Lung (tissue), 11 donors: ENCODE measurements at regions not wholly inside any gene's neighbourhood (a gene's known extent, or its start where the extent isn't known, plus 50 kb on each side); places are given as distances from the start of the nearest gene placed in this dataset.
A peak's percentile ranks its signal among the peaks of the same experiment; 100 is the strongest.

Experiments used
- ATAC-seq: fragments of 200-7000 bp; cut with Tn5 transposase; one replicate; pipeline ENCODE4 v1.9.1; 2020; ENCODE audit warnings: moderate number of reproducible peaks; ENCODE audit not compliant: insufficient read depth, low FRiP score
- DNase-seq, 3 donors: peaks; one replicate each; pipeline ENCODE4 v3.0.0-alpha.2; 2013 to 2017
- H3K27ac ChIP-seq, 2 donors: one replicate each; pipeline ENCODE4 v1.5.1; 2013; ENCODE audit warnings: mild to moderate bottlenecking in 2 of 2, moderate library complexity in 2 of 2, control low read depth in 1 of 2, inconsistent platforms in 1 of 2, low read depth in 1 of 2, low read length in 1 of 2
- H3K27me3 ChIP-seq, 3 donors: one replicate each; pipeline ENCODE4 v1.5.1; 2013; ENCODE audit warnings: low read length in 2 of 3; ENCODE audit not compliant: control insufficient read depth in 3 of 3, insufficient read depth in 3 of 3
- H3K36me3 ChIP-seq, 4 donors: one replicate each; pipeline ENCODE4 v1.5.1; 2013; ENCODE audit warnings: low read length in 4 of 4, mild to moderate bottlenecking in 1 of 4, moderate library complexity in 1 of 4; ENCODE audit not compliant: control insufficient read depth in 4 of 4, insufficient read depth in 4 of 4
- H3K4me1 ChIP-seq, 5 donors: one replicate each; pipeline ENCODE4 v1.5.1; 2013; ENCODE audit warnings: low read length in 5 of 5, mild to moderate bottlenecking in 2 of 5, moderate library complexity in 1 of 5; ENCODE audit not compliant: control insufficient read depth in 5 of 5, insufficient read depth in 5 of 5
- H3K4me3 ChIP-seq: one replicate; pipeline ENCODE4 v1.5.1; 2013; ENCODE audit warnings: mild to moderate bottlenecking, control low read depth, moderate library complexity
- H3K9ac ChIP-seq, 2 donors: one replicate each; pipeline ENCODE4 v1.5.1; 2013; ENCODE audit warnings: low read length in 2 of 2, control low read depth in 1 of 2; ENCODE audit not compliant: insufficient read depth in 1 of 2
- H3K9me3 ChIP-seq, 4 donors: one replicate each; pipeline ENCODE4 v1.5.1; 2013; ENCODE audit warnings: low read length in 3 of 4, mild to moderate bottlenecking in 1 of 4, moderate library complexity in 1 of 4; ENCODE audit not compliant: control insufficient read depth in 4 of 4, insufficient read depth in 3 of 4
- WGBS, 2 donors: extraction: QIAGEN DNeasy Blood & Tissue Kit; methylation state at CpG; one replicate each; pipeline ENCODE4 v1.1.7; 2013; 5-methylcytosine and 5-hydroxymethylcytosine counted together
- TF ChIP-seq, protein P1 (sequence below): IDR thresholded peaks from 2 replicates; pipeline ENCODE4 v1.5.1; 2012; ENCODE audit warnings: mild to moderate bottlenecking; ENCODE audit errors: control extremely low read depth, extremely low read depth
- donor health status: control.
- donor health status: control.
- donor health status: Bipolar disorder and iron deficiency.
- donor health status: healthy.
- donor health status: DM: yes; HTN: yes; CAD: no.

- Histone ChIP-seq H3K9me3 (no peaks in the 10 kb centered on the region), H3K36me3 (no peaks in the 10 kb centered on the region), H3K27me3 (peaks cover 0 to 7% (median 0%) of the 10 kb centered on the region in 3 donors), H3K9ac (no peak overlapping the region), H3K4me3 (no peak overlapping the region), H3K27ac (no peak overlapping the region), H3K4me1 (peaks cover 0 to 8% (median 2%) of the 10 kb centered on the region in 5 donors)
- TF ChIP-seq, protein P1, sequence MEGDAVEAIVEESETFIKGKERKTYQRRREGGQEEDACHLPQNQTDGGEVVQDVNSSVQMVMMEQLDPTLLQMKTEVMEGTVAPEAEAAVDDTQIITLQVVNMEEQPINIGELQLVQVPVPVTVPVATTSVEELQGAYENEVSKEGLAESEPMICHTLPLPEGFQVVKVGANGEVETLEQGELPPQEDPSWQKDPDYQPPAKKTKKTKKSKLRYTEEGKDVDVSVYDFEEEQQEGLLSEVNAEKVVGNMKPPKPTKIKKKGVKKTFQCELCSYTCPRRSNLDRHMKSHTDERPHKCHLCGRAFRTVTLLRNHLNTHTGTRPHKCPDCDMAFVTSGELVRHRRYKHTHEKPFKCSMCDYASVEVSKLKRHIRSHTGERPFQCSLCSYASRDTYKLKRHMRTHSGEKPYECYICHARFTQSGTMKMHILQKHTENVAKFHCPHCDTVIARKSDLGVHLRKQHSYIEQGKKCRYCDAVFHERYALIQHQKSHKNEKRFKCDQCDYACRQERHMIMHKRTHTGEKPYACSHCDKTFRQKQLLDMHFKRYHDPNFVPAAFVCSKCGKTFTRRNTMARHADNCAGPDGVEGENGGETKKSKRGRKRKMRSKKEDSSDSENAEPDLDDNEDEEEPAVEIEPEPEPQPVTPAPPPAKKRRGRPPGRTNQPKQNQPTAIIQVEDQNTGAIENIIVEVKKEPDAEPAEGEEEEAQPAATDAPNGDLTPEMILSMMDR: no peak
- DNase-seq (no peak), ATAC-seq (no peak)
- WGBS, 2 donors: 71 to 82% methylated on average over 9 of the region's 9 CpGs
Measured at GRCh38 chr22:47276450-47276820, 514.0 kb downstream of the TBC1D22A start.

DNA sequence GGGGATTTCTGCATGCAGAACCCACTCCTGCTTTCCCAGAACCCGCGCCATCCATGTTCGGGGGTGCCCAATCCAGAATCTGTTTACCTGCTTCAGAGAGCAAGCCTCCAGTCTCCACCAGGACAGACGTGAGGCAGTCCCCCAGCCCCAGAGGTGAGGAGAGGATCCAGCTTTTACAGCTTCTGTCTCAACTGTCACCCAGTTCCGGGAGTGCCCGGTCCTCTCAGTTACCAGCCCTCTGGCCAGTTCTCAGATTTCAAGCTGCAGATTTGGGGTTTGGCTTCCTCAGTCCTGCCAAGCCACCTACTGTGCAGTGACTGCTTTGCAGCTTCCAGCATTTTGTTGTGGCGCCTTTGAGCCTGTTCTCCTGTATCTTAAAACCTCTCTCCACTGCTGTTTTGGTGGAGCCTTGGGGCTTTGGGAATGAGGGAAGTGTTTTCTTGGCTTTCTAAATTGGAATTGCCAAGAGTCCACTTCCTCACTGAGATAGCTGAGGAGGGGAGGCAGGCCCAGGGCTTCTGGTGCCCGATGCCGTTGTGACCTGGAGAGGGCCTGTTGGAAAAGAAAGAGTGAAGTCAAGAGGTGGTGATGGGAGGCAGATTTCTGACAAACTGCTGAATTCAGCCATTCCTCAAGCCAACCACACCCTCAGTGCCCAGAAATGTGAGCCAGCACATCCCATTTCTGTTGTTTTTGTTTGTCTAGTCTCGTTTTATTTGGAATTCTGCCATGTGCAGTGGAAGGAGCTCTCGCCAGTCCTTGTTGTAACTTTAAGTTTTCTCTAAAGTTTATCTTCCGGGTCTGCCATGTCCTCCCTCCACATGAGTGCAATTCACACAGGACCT, 513.4 kb downstream of the TBC1D22A start:
- no peak overlapping the region for H3K4me3 ChIP-seq
- ATAC-seq (no peak), DNase-seq (peak in 2 of 3 donors; percentile 59)
- WGBS, 2 donors: 52 to 60% methylated on average over 12 of the region's 12 CpGs
- no peaks in the 10 kb centered on the region for H3K36me3 ChIP-seq
- H3K27me3 ChIP-seq: peaks cover 0 to 5% (median 0%) of the 10 kb centered on the region in 3 donors
- peaks cover 0 to 1% (median 0%) of the 10 kb centered on the region in 4 donors for H3K9me3 ChIP-seq
- TF ChIP-seq, protein P1: no peak
- H3K9ac ChIP-seq: no peak overlapping the region
- no peak overlapping the region for H3K27ac ChIP-seq
- H3K4me1 ChIP-seq: peaks cover 0 to 8% (median 2%) of the 10 kb centered on the region in 5 donors

- H3K36me3 ChIP-seq: no peaks in the 10 kb centered on the region
- peaks cover 0 to 8% (median 0%) of the 10 kb centered on the region in 4 donors for H3K9me3 ChIP-seq
- H3K9ac ChIP-seq: no peak overlapping the region
- TF ChIP-seq, protein P1: no peak
- no peaks in the 10 kb centered on the region for H3K27me3 ChIP-seq
- ATAC-seq: no peak
- WGBS, 2 donors: 91 to 94% methylated on average over 11 of the region's 11 CpGs
- no peak for DNase-seq
- H3K4me1 ChIP-seq: peaks cover 0 to 8% (median 2%) of the 10 kb centered on the region in 5 donors
- no peak overlapping the region for H3K4me3 ChIP-seq
- H3K27ac ChIP-seq: no peak overlapping the region
Measured at GRCh38 chr22:47274196-47274595, 511.7 kb downstream of the TBC1D22A start.
